Keratinocyte (primary cell): ENCODE measurements at regions not wholly inside any gene's neighbourhood (a gene's known extent, or its start where the extent isn't known, plus 50 kb on each side); places are given as distances from the start of the nearest gene placed in this dataset.

Experiments used
- DNase-seq: peaks from one replicate; pipeline ENCODE4 v3.0.0-alpha.2; 2011; ENCODE audit warnings: low read depth, missing footprints, low spot score
- FAIRE-seq: peaks from 2 replicates; lab custom pipeline; 2011; peaks lifted over from hg19 to GRCh38; lab: Jason Lieb, UNC
- H2AFZ ChIP-seq: 2 replicates; pipeline ENCODE4 v1.6.0; 2012; ENCODE audit warnings: low read length, control low read depth, inconsistent platforms; ENCODE audit not compliant: control insufficient read depth
- H3K27ac ChIP-seq: 2 replicates; pipeline ENCODE4 v1.5.1; 2011; ENCODE audit warnings: low read length; ENCODE audit not compliant: control insufficient read depth, insufficient read depth
- H3K27me3 ChIP-seq: 3 replicates; pipeline ENCODE4 v1.6.0; 2011; ENCODE audit warnings: low read length; ENCODE audit not compliant: control insufficient read depth, insufficient read depth; ENCODE audit errors: extremely low read depth
- H3K36me3 ChIP-seq, 2 experiments: 2 replicates in 1 of 2; 3 replicates in 1 of 2; pipeline ENCODE4 v1.5.1; 2011; ENCODE audit warnings: low read length in 2 of 2, mild to moderate bottlenecking in 1 of 2; ENCODE audit not compliant: control insufficient read depth in 2 of 2, insufficient read depth in 2 of 2; ENCODE audit errors: extremely low read depth in 1 of 2
- H3K4me1 ChIP-seq: 3 replicates; pipeline ENCODE4 v1.5.1; 2011; ENCODE audit warnings: low read length; ENCODE audit not compliant: control insufficient read depth, insufficient read depth; ENCODE audit errors: extremely low read depth
- H3K4me2 ChIP-seq: 3 replicates; pipeline ENCODE4 v1.6.0; 2011; ENCODE audit warnings: low read depth, low read length; ENCODE audit not compliant: control insufficient read depth, insufficient read depth; ENCODE audit errors: extremely low read depth
- H3K4me3 ChIP-seq, 3 experiments: fragments of 200-600 bp in 1 of 3; sonication (generic) in 1 of 3; 2 replicates in 2 of 3; 3 replicates in 1 of 3; pipeline ENCODE4 v1.5.1; 2011 to 2016; ENCODE audit warnings: low read length in 3 of 3, mild to moderate bottlenecking in 3 of 3, control low read depth in 2 of 3, inconsistent platforms in 1 of 3, low read depth in 1 of 3, mixed read lengths in 1 of 3, mixed run types in 1 of 3, moderate library complexity in 1 of 3; ENCODE audit not compliant: control insufficient read depth in 2 of 3, insufficient read depth in 2 of 3; ENCODE audit errors: extremely low read depth in 1 of 3
- H3K79me2 ChIP-seq: 2 replicates; pipeline ENCODE4 v1.6.0; 2012; ENCODE audit warnings: low read length; ENCODE audit not compliant: control insufficient read depth, insufficient read depth
- H3K9ac ChIP-seq: 3 replicates; pipeline ENCODE4 v1.6.0; 2011; ENCODE audit warnings: low read length; ENCODE audit not compliant: control insufficient read depth, insufficient read depth; ENCODE audit errors: extremely low read depth
- H3K9me1 ChIP-seq: 3 replicates; pipeline ENCODE4 v1.6.0; 2011; ENCODE audit warnings: low read length; ENCODE audit not compliant: control insufficient read depth, insufficient read depth; ENCODE audit errors: extremely low read depth
- H3K9me3 ChIP-seq: 2 replicates; pipeline ENCODE4 v1.5.1; 2012; ENCODE audit warnings: low read depth, low read length; ENCODE audit not compliant: control insufficient read depth
- H4K20me1 ChIP-seq: 3 replicates; pipeline ENCODE4 v1.6.0; 2011; ENCODE audit warnings: low read length; ENCODE audit not compliant: control insufficient read depth, insufficient read depth; ENCODE audit errors: extremely low read depth
- CTCF ChIP-seq, 3 experiments: IDR thresholded peaks in 1 of 3; conservative IDR thresholded peaks in 1 of 3; optimal IDR thresholded peaks in 1 of 3; 2 replicates in 2 of 3; 3 replicates in 1 of 3; pipeline versions ENCODE3 to v1.5.1; 2011; ENCODE audit warnings: low read length in 3 of 3, mild to moderate bottlenecking in 3 of 3, moderate library complexity in 2 of 3, control low read depth in 1 of 3, inconsistent platforms in 1 of 3; ENCODE audit not compliant: insufficient read depth in 2 of 3; ENCODE audit errors: extremely low read depth in 1 of 3
- EZH2 ChIP-seq: IDR thresholded peaks from one replicate; pipeline ENCODE4 v1.6.1; 2012; ENCODE audit warnings: inconsistent platforms, mild to moderate bottlenecking, low read length, moderate library complexity
- dilution Hi-C: fragments of 300-500 bp; cut with MboI; formaldehyde crosslinking; loops from one replicate; pipeline ENCODE4 v1.7.0; 2020; ENCODE audit warnings: low sequenced_read_pairs; ENCODE audit not compliant: extremely low pct_ligation_motif_present

DNA sequence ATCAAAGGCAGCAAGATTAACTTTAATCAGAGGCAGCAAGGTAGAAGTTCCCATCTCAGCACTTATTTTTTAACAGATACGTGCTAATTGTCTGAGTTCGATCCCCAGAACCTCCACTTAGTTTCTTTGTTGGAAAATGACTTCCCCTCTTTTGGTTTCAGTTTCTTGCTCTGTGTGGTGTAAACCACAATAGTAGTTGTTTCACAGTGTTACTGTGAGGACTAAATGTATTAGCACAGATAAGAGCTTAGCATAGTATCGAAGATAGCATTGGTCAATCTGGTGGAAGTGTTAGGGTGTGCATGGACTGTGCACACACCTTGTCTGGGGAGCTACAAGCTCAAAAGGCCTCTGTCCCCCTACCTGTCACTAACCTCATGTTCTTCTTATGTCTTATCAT is 988.3 kb upstream of the GYPC start:
- dilution Hi-C loops: no loop called here
- peaks cover 1% of the 10 kb centered on the region for H3K9me3 ChIP-seq
- no peaks in the 10 kb centered on the region for H3K79me2 ChIP-seq
- H3K4me3 ChIP-seq: no peak overlapping the region
- H3K36me3 ChIP-seq: no peaks in the 10 kb centered on the region
- no peak for DNase-seq
- TF ChIP-seq EZH2: no peak
- no peak for TF ChIP-seq CTCF (optimal IDR thresholded peaks at IDR 0.05 in 1 of 3, IDR thresholded peaks at IDR 0.05 in 1 of 3, conservative IDR thresholded peaks at IDR 0.05 in 1 of 3; ENCODE audit: extremely low read depth in 1 of 3, insufficient read depth in 2 of 3, low read length in 3 of 3)
- H4K20me1 ChIP-seq: no peaks in the 10 kb centered on the region
- FAIRE-seq: no peak
- H3K4me2 ChIP-seq: no peak overlapping the region
- no peak overlapping the region for H2AFZ ChIP-seq
- no peak overlapping the region for H3K27ac ChIP-seq
- no peaks in the 10 kb centered on the region for H3K9me1 ChIP-seq
- H3K9ac ChIP-seq: no peak overlapping the region
- H3K4me1 ChIP-seq: no peaks in the 10 kb centered on the region
- no peaks in the 10 kb centered on the region for H3K27me3 ChIP-seq

DNA sequence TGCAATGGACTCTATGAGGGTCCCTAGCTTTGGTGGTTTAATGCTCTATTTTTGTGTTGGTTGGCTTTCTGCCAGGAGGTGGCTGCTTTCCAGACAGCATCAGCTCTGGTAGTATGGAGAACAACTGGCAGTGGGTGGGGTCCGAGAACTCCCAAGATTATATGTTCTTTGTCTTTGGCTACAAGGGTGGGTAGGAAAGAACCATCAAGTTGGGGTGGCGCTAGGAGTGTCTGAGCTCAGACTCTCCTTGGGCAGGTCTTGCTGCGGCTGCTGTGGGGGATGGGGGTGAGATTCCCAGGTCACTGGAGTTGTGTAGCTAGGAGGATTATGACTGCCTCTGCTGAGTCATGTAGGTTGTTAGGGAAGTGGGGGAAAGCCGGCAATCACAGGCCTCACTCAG is 976.1 kb upstream of the GYPC start:
- no peaks in the 10 kb centered on the region for H3K27me3 ChIP-seq
- no peaks in the 10 kb centered on the region for H3K4me1 ChIP-seq
- no peak overlapping the region for H3K27ac ChIP-seq
- no peak for FAIRE-seq
- H3K4me2 ChIP-seq: no peak overlapping the region
- no peak overlapping the region for H2AFZ ChIP-seq
- dilution Hi-C loops: no loop called here
- H3K4me3 ChIP-seq: no peak overlapping the region
- H4K20me1 ChIP-seq: no peaks in the 10 kb centered on the region
- no peak overlapping the region for H3K9ac ChIP-seq
- H3K36me3 ChIP-seq: no peaks in the 10 kb centered on the region
- no peak for DNase-seq
- no peak for TF ChIP-seq CTCF (optimal IDR thresholded peaks at IDR 0.05 in 1 of 3, IDR thresholded peaks at IDR 0.05 in 1 of 3, conservative IDR thresholded peaks at IDR 0.05 in 1 of 3; ENCODE audit: extremely low read depth in 1 of 3, insufficient read depth in 2 of 3, low read length in 3 of 3)
- H3K9me3 ChIP-seq: no peaks in the 10 kb centered on the region
- no peaks in the 10 kb centered on the region for H3K79me2 ChIP-seq
- H3K9me1 ChIP-seq: no peaks in the 10 kb centered on the region
